GM23248 (cell line): ENCODE measurements at regions not wholly inside any gene's neighbourhood (a gene's known extent, or its start where the extent isn't known, plus 50 kb on each side); places are given as distances from the start of the nearest gene placed in this dataset.

Experiments used
- EZH2 ChIP-seq: fragments of 200-600 bp; sonication (generic); IDR thresholded peaks from 2 replicates; pipeline ENCODE4 v1.6.1; 2018; ENCODE audit warnings: antibody characterized with exemption, mild to moderate bottlenecking; ENCODE audit not compliant: insufficient read depth, poor library complexity, severe bottlenecking
- EZH2phosphoT487 ChIP-seq: fragments of 200-600 bp; sonication (generic); IDR thresholded peaks from 2 replicates; pipeline ENCODE4 v1.6.1; 2018; ENCODE audit warnings: antibody characterized with exemption, moderate library complexity, mild to moderate bottlenecking, low read depth; ENCODE audit not compliant: insufficient read depth

DNA sequence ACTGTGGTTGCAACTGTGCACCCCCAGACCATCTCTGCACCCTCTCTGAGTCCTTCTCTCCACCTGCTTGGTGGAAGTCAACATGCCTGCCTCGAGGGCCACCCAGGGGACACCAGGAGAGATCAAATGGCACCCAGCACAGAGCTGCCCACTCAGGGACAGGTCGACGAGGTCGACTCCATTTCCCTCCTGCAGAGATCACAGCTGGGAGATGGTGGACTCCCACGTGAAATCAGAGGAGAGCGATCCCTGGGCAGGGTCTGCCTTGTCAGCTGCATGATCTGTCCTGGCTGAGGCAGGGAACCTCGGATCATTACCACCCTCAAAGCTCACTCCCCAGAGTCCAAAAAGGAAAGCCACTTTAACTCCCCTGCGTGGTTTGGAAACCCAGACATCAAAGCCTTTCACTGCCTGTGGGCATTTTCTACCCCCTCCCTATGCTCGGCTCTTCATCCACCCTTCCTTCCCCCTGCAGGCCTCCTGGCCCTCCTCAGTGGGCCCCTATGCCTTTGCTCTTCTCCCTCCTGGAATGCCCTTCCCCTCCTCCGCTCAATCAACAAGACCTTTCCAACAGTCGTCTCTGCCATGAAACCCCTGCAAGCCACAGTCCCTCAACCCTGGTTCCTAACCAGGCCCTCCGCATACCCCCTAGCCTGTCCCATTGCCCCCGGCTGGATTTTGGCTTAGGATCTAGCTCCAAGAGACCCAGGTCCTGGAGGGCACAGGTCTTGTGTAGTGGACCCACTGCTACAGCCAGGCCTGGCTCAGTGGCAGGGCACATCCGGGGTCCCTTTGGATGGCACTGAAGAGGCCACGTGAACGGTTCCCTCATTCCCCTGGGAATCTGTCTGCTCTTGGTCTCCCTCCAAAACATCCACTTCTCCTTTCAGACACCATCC lies 103.8 kb upstream of the RPL38 start:
- TF ChIP-seq EZH2 (no peak), EZH2phosphoT487 (no peak)
